ENCODE measurements at regions not wholly inside any gene's neighbourhood (a gene's known extent, or its start where the extent isn't known, plus 50 kb on each side); places are given as distances from the start of the nearest gene placed in this dataset.

DNA sequence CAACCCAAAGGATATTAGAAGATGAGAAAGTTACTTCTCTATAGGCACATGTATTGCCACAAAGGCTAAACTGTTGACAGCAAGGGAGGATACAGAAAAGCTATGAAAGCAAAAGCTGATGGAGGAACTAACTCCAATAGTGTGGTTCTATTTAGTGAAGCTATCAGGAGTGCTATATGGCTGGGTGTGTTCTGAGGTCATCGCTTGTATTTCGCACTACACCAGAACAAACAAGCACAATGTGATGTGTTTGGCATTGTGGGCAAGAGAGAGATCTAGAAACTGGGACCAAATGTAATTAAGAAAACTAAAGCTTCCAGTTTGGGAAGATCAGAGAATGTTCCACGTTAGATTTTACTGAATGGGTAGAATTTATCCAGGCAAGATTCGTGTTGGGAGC is 220.4 kb upstream of the UMPS start:
- no peak for DNase-seq (ENCODE audit: low read depth)
- TF ChIP-seq, protein P1, sequence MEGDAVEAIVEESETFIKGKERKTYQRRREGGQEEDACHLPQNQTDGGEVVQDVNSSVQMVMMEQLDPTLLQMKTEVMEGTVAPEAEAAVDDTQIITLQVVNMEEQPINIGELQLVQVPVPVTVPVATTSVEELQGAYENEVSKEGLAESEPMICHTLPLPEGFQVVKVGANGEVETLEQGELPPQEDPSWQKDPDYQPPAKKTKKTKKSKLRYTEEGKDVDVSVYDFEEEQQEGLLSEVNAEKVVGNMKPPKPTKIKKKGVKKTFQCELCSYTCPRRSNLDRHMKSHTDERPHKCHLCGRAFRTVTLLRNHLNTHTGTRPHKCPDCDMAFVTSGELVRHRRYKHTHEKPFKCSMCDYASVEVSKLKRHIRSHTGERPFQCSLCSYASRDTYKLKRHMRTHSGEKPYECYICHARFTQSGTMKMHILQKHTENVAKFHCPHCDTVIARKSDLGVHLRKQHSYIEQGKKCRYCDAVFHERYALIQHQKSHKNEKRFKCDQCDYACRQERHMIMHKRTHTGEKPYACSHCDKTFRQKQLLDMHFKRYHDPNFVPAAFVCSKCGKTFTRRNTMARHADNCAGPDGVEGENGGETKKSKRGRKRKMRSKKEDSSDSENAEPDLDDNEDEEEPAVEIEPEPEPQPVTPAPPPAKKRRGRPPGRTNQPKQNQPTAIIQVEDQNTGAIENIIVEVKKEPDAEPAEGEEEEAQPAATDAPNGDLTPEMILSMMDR (IDR thresholded peaks at IDR 0.05; ENCODE audit: insufficient read depth, low read depth, low read length) = no peak
- H3K4me3 ChIP-seq (ENCODE audit: low read depth, low read length) = no peak overlapping the region

DNA sequence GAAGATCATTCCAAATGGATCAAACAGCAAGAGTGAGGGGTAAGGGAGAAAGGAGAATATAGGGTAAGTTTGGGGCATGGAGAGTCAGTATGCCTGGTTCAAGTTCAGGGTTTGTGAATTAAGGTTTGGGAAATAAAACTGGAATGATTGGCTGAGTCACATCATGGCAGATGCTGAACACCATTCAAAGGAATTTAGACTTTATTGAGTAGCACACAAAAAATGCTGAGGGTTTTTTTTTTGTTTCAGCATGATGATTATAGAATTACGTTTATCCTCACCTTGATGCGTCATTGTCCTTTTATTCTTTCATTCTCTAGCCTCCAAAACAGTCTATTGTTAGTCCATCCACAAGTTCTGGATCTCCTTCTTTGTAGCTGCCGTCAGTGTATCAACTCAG is 220.0 kb upstream of the UMPS start:
- DNase-seq (ENCODE audit: low read depth) = no peak
- TF ChIP-seq, protein P1 (IDR thresholded peaks at IDR 0.05; ENCODE audit: insufficient read depth, low read depth, low read length) = no peak
- H3K4me3 ChIP-seq (ENCODE audit: low read depth, low read length) = no peak overlapping the region

DNA sequence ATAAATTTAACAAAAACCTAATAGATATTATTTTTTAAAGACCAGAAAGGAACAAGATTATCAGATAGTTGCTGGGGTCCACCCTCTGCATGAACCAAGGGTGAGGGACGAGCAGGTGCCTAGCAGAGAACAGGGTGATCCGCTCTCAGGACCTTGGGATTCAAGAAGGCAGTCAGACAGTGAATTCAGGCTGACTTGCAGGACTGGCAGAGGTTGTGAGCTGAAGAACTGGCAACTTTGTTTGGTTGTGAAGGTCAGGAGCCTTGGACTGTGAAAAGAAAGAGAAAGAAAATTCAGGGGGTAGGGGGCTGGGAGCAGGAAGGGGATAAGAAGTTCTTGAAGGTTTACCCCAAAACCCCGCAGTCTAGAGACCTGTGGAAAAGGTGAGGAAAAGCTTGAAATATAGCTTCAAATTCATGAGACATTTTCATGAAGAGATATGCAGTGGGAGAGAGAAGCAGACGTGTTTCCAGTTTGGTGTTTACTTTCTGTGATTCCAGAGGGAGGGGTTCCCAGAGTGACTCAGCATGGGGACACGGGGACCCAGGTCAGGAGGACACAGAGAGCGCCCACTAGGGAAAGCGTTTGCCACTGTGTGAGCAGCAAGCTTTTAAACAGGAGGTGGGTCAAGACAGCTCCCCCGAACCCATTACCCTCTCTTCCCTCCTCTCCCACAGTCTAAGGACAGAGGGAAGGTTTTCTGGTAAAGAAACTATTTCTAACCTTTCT is 217.2 kb upstream of the UMPS start:
- TF ChIP-seq, protein P1 (IDR thresholded peaks at IDR 0.05; ENCODE audit: insufficient read depth, low read depth, low read length) = no peak
- DNase-seq (ENCODE audit: low read depth) = no peak
- H3K4me3 ChIP-seq (ENCODE audit: low read depth, low read length) = no peak overlapping the region

DNA sequence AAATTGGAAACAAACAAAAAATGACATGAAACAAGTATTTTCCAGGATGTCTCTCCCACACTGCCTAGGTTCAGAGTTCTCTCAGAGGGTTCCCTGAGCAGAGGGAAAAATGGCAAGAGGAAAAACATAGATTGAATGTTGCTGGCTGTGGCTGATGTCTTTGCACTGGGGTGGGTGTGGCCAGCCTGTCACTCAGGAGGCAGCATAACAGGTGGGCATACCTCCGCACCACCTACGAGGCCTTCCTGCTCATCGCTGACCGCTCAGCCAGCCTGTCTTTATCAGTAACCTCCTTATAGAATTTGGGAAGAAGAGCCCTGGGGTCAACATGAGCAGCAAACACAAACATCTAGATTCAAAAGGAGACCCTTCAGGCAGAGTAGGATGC is 216.6 kb upstream of the UMPS start:
- no peak for DNase-seq (ENCODE audit: low read depth)
- TF ChIP-seq, protein P1 (IDR thresholded peaks at IDR 0.05; ENCODE audit: insufficient read depth, low read depth, low read length) = no peak
- no peak overlapping the region for H3K4me3 ChIP-seq (ENCODE audit: low read depth, low read length)

DNA sequence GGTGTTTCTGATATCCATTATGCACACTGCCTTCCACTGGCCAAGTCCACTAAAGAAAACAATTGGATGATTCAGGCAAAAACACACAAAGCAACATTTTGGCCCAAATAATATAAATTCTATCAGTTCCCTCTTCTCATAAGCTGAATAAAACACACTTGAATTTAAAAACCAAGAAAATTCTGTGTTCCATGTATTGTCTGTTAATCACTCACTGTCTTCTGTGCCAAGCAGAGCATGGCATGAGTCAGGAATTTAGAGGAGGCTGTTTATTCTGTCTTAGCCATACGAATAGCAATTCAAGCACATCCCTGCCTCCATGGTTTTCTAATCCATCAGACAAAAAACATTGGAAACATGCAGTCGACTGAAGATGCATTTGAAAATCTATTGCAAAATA is 215.6 kb upstream of the UMPS start:
- DNase-seq (ENCODE audit: low read depth) = no peak
- H3K4me3 ChIP-seq (ENCODE audit: low read depth, low read length) = no peak overlapping the region
- TF ChIP-seq, protein P1 (IDR thresholded peaks at IDR 0.05; ENCODE audit: insufficient read depth, low read depth, low read length) = no peak

DNA sequence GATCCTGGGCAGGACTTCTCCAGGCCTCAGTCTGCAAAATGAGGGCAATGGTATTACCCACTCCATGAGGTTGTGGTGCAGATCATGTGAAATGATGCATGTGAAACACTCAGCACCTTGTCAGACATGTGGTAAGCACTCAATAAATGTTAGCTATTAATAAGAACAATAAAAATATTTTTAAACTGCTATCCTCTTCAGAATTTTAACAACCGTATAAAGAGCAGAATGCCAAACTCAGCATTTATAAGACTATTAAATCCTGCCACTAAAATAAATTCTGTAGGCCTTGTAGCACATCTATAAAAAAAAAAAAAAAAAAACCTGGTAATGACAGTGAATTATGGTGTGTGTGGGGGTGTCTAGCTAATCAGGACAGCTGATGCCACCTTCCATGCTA is 213.9 kb upstream of the UMPS start:
- TF ChIP-seq, protein P1 (IDR thresholded peaks at IDR 0.05; ENCODE audit: insufficient read depth, low read depth, low read length) = no peak
- no peak overlapping the region for H3K4me3 ChIP-seq (ENCODE audit: low read depth, low read length)
- DNase-seq (ENCODE audit: low read depth) = no peak

DNA sequence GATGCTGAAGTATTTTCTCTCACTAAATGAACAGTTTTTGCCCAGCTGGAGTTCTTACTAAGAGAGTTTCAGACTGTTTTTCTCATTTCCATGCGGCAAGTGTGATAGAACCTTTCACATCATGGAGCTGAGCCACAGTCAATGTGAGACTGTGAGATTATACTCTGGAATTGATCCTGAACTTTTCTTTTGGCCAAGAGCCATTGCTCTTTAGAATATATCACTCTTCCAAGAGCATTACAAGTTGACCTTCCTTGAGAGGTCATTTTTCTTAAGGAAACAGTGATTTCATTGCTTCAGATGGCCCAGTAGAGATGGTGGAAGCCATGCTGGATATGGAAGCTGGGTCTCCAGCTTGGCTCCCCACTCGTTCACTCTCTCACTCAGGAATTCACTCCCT is 212.9 kb upstream of the UMPS start:
- no peak overlapping the region for H3K4me3 ChIP-seq (ENCODE audit: low read depth, low read length)
- no peak for DNase-seq (ENCODE audit: low read depth)
- TF ChIP-seq, protein P1 (IDR thresholded peaks at IDR 0.05; ENCODE audit: insufficient read depth, low read depth, low read length) = no peak
